Kidney capillary endothelial cell (primary cell): ENCODE measurements at regions not wholly inside any gene's neighbourhood (a gene's known extent, or its start where the extent isn't known, plus 50 kb on each side); places are given as distances from the start of the nearest gene placed in this dataset.
"Not testable (repeated sequence)": the region's sequence is repeated elsewhere in the genome, so short reads cannot be mapped to it uniquely, and the experiment has no call there.

Experiments used
- DNase-seq: peaks from one replicate; pipeline ENCODE4 v3.0.0-alpha.2; 2018; ENCODE audit warnings: low spot score

GRCh38 chr6:900716-901605 lies 208.0 kb upstream of the EXOC2 start:
- no peak for DNase-seq

GRCh38 chr6:897528-898207 lies 204.7 kb upstream of the EXOC2 start:
- DNase-seq: no peak

GRCh38 chr6:894274-894673 lies 201.3 kb upstream of the EXOC2 start:
- DNase-seq: no peak

GRCh38 chr6:890995-891394 lies 198.1 kb upstream of the EXOC2 start:
- no peak for DNase-seq

- no peak for DNase-seq
Measured at GRCh38 chr6:890201-890600, 197.3 kb upstream of the EXOC2 start.

GRCh38 chr6:887583-888235 lies 194.8 kb upstream of the EXOC2 start:
- DNase-seq: no peak

GRCh38 chr6:886116-886515 lies 193.2 kb upstream of the EXOC2 start:
- DNase-seq: not testable (repeated sequence)

GRCh38 chr6:885051-885590 lies 192.2 kb upstream of the EXOC2 start:
- DNase-seq: no peak

- DNase-seq: no peak
Measured at GRCh38 chr6:884570-884969, 191.6 kb upstream of the EXOC2 start.

- no peak for DNase-seq
Measured at GRCh38 chr6:882084-882598, 189.2 kb upstream of the EXOC2 start.

- DNase-seq: no peak
Measured at GRCh38 chr6:878179-878578, 185.2 kb upstream of the EXOC2 start.

- DNase-seq: no peak
Measured at GRCh38 chr6:875012-875411, 182.1 kb upstream of the EXOC2 start.

GRCh38 chr6:872570-873125 lies 179.7 kb upstream of the EXOC2 start:
- DNase-seq: no peak

- no peak for DNase-seq
Measured at GRCh38 chr6:871503-871902, 178.6 kb upstream of the EXOC2 start.

GRCh38 chr6:870096-870495 lies 177.2 kb upstream of the EXOC2 start:
- DNase-seq: no peak

GRCh38 chr6:868201-868600 lies 175.3 kb upstream of the EXOC2 start:
- DNase-seq: no peak

GRCh38 chr6:867378-867777 lies 174.4 kb upstream of the EXOC2 start:
- DNase-seq: no peak

GRCh38 chr6:866316-866715 lies 173.4 kb upstream of the EXOC2 start:
- no peak for DNase-seq

- no peak for DNase-seq
Measured at GRCh38 chr6:865846-866245, 172.9 kb upstream of the EXOC2 start.

GRCh38 chr6:863831-864230 lies 170.9 kb upstream of the EXOC2 start:
- no peak for DNase-seq

GRCh38 chr6:863127-863526 lies 170.2 kb upstream of the EXOC2 start:
- not testable (repeated sequence) for DNase-seq

- DNase-seq: no peak
Measured at GRCh38 chr6:859936-860335, 167.0 kb upstream of the EXOC2 start.
